ENCODE measurements at regions not wholly inside any gene's neighbourhood (a gene's known extent, or its start where the extent isn't known, plus 50 kb on each side); places are given as distances from the start of the nearest gene placed in this dataset.
"Not testable (repeated sequence)": the region's sequence is repeated elsewhere in the genome, so short reads cannot be mapped to it uniquely, and the experiment has no call there.

- Mint-ChIP-seq H3K27me3 (no peaks in the 10 kb centered on the region), H3K9me3 (no peaks in the 10 kb centered on the region), H3K36me3 (ENCODE audit: low read depth) (no peaks in the 10 kb centered on the region), H3K27ac (no peak overlapping the region), H3K4me3 (no peak overlapping the region), H3K4me1 (no peaks in the 10 kb centered on the region)
- no peak for ATAC-seq (replicated peaks)
These were observed 180.5 kb downstream of the KIT start for GRCh38 chr4:54838301-54838700.

DNA sequence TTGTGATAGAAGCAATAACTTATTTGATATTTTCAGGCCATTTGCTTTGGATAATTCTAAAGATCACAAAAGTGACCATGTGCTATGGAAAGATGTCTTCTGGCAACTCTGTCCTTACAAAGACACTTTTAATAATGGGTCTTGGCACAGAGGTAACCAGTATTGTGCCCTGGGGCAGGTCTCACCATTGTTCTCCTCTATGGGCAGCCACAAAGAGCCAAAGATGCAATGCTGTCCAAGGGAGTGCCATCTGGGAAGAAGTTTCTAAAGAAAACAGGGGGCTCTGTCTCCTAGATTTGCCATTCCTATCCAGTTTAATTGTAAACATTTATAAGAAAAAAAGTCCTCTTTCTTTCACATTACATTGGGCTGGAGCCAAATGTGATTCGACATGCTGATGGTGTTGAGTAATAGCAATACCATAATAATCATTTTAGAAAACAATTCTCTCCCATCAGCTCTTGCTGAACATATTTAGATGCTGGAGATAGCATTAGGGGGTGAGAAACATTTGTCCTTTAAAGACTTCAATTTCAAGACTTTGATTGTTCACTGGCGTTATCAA lies 179.9 kb downstream of the KIT start:
- H3K36me3 Mint-ChIP-seq (ENCODE audit: low read depth), result no peaks in the 10 kb centered on the region
- ATAC-seq (replicated peaks), result no peak

GRCh38 chr4:54828361-54828760 lies 170.6 kb downstream of the KIT start:
- H3K4me3 Mint-ChIP-seq; H3K27ac Mint-ChIP-seq; ATAC-seq (replicated peaks); H3K9me3 Mint-ChIP-seq; H3K36me3 Mint-ChIP-seq (ENCODE audit: low read depth); H3K4me1 Mint-ChIP-seq; H3K27me3 Mint-ChIP-seq: not testable (repeated sequence)

More for the DNA sequence above, 179.9 kb downstream of the KIT start:
- Mint-ChIP-seq H3K9me3 (no peaks in the 10 kb centered on the region), H3K4me1 (no peaks in the 10 kb centered on the region), H3K4me3 (no peak overlapping the region), H3K27ac (no peak overlapping the region), H3K27me3 (no peaks in the 10 kb centered on the region)

- Mint-ChIP-seq H3K27me3 (no peaks in the 10 kb centered on the region), H3K4me1 (no peaks in the 10 kb centered on the region), H3K27ac (no peak overlapping the region), H3K4me3 (no peak overlapping the region), H3K9me3 (no peaks in the 10 kb centered on the region), H3K36me3 (ENCODE audit: low read depth) (no peaks in the 10 kb centered on the region)
- ATAC-seq (replicated peaks), result no peak
These were observed 165.9 kb downstream of the KIT start for GRCh38 chr4:54823616-54824015.

DNA sequence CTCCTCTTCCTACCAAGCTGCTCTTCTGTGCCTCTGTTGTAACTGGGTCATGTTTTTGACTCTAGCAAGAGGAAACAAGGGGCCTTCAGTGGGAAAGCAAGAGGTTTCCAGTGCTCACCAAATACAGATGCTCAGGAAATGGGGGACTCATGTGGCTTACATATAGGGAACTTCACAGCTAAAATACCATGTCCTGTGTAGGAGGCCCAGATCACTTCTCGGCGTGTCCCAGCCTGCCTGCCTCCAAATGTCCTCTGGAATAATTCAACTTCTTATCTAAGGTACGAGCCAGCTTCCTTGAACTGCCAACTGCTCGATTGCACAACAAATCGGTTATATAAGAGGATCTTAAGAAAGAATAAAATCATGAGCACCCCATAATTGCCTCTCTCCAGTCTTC lies 161.3 kb downstream of the KIT start:
- H3K36me3 Mint-ChIP-seq (ENCODE audit: low read depth), result no peaks in the 10 kb centered on the region
- H3K27me3 Mint-ChIP-seq, result no peaks in the 10 kb centered on the region
- no peak overlapping the region for H3K4me3 Mint-ChIP-seq
- no peak for ATAC-seq (replicated peaks)
- no peak overlapping the region for H3K27ac Mint-ChIP-seq
- no peaks in the 10 kb centered on the region for H3K4me1 Mint-ChIP-seq
- no peaks in the 10 kb centered on the region for H3K9me3 Mint-ChIP-seq

GRCh38 chr4:54818481-54818880 lies 160.7 kb downstream of the KIT start:
- H3K27ac Mint-ChIP-seq, result no peak overlapping the region
- no peak for ATAC-seq (replicated peaks)
- no peaks in the 10 kb centered on the region for H3K27me3 Mint-ChIP-seq
- H3K4me3 Mint-ChIP-seq, result no peak overlapping the region
- no peaks in the 10 kb centered on the region for H3K4me1 Mint-ChIP-seq
- no peaks in the 10 kb centered on the region for H3K9me3 Mint-ChIP-seq
- H3K36me3 Mint-ChIP-seq (ENCODE audit: low read depth), result no peaks in the 10 kb centered on the region

- Mint-ChIP-seq H3K9me3 (peaks cover 8% of the 10 kb centered on the region), H3K4me3 (no peak overlapping the region), H3K4me1 (no peaks in the 10 kb centered on the region), H3K27me3 (no peaks in the 10 kb centered on the region), H3K36me3 (ENCODE audit: low read depth) (no peaks in the 10 kb centered on the region), H3K27ac (no peak overlapping the region)
- peak; percentile 34 for ATAC-seq (replicated peaks)
These were observed 155.9 kb downstream of the KIT start for GRCh38 chr4:54813674-54814073.

GRCh38 chr4:54806351-54806750 lies 148.6 kb downstream of the KIT start:
- Mint-ChIP-seq H3K9me3 (peaks cover 21% of the 10 kb centered on the region), H3K27me3 (peaks cover 9% of the 10 kb centered on the region), H3K4me3 (no peak overlapping the region), H3K4me1 (no peaks in the 10 kb centered on the region), H3K27ac (no peak overlapping the region), H3K36me3 (ENCODE audit: low read depth) (no peaks in the 10 kb centered on the region)
- ATAC-seq (replicated peaks), result no peak

DNA sequence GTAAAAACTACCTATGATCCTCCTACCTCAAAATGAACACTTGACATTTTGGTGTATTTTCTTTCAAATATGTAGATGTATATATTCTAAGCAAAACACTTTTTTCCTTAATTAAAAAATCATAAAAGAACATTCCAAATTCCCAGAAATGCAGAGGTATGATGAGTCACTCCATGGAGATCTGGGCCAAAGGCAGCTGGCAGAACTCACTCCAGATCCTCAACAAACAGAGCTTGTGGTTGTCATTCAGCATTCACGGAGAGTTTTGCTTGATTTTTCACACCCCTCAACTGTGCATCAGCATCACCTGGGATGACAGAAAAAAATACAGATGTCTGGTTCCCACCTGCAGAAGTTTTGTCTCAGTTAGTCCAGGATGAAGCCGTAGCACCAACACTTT lies 144.6 kb downstream of the KIT start:
- Mint-ChIP-seq H3K27ac (no peak overlapping the region), H3K4me1 (no peaks in the 10 kb centered on the region), H3K4me3 (no peak overlapping the region), H3K9me3 (peaks cover 15% of the 10 kb centered on the region), H3K36me3 (ENCODE audit: low read depth) (no peaks in the 10 kb centered on the region), H3K27me3 (peaks cover 6% of the 10 kb centered on the region)
- ATAC-seq (replicated peaks), result no peak

- H3K36me3 Mint-ChIP-seq (ENCODE audit: low read depth), result no peaks in the 10 kb centered on the region
- H3K4me3 Mint-ChIP-seq, result no peak overlapping the region
- H3K4me1 Mint-ChIP-seq, result no peaks in the 10 kb centered on the region
- H3K9me3 Mint-ChIP-seq, result peaks cover 9% of the 10 kb centered on the region
- H3K27me3 Mint-ChIP-seq, result peaks cover 6% of the 10 kb centered on the region
- peak; percentile 48 for ATAC-seq (replicated peaks)
- H3K27ac Mint-ChIP-seq, result no peak overlapping the region
These were observed 143.2 kb downstream of the KIT start for GRCh38 chr4:54800831-54801530.

GRCh38 chr4:54794579-54794978 lies 136.8 kb downstream of the KIT start:
- Mint-ChIP-seq H3K4me3 (no peak overlapping the region), H3K27me3 (no peaks in the 10 kb centered on the region), H3K4me1 (peaks cover 7% of the 10 kb centered on the region), H3K9me3 (no peaks in the 10 kb centered on the region), H3K27ac (no peak overlapping the region), H3K36me3 (ENCODE audit: low read depth) (no peaks in the 10 kb centered on the region)
- no peak for ATAC-seq (replicated peaks)

DNA sequence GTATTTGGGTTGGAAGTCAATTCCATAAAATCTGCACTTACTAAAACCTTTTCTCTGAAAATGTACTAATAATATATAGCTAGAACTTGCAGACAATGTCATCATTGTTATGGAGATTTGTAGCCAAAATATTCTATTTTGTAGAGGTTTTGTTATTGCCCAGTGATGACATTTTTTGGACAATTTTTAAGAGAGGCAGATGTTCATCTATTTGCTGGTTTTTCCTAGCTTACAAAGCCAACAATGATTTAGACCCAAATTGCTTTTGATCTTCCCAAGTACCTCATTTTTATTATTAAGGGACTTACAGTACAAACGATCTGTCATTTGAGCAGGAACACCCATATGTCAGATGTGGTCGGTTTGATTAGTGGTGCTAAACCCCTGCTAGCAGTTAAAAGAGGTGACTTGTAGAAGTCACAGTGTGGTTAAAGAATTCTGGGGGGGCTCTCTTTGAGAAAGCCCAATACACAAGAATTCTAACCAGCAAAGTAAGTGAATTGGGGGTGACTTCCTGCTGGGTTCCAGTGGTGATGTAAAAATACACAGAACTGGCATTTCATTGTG lies 136.2 kb downstream of the KIT start:
- no peak for ATAC-seq (replicated peaks)
- no peaks in the 10 kb centered on the region for H3K9me3 Mint-ChIP-seq
- H3K27me3 Mint-ChIP-seq, result no peaks in the 10 kb centered on the region
- no peak overlapping the region for H3K4me3 Mint-ChIP-seq
- H3K27ac Mint-ChIP-seq, result no peak overlapping the region
- no peaks in the 10 kb centered on the region for H3K36me3 Mint-ChIP-seq (ENCODE audit: low read depth)
- peaks cover 7% of the 10 kb centered on the region for H3K4me1 Mint-ChIP-seq
